ENCODE measurements at regions not wholly inside any gene's neighbourhood (a gene's known extent, or its start where the extent isn't known, plus 50 kb on each side); places are given as distances from the start of the nearest gene placed in this dataset.
A peak's percentile ranks its signal among the peaks of the same experiment; 100 is the strongest.
"Not testable (repeated sequence)": the region's sequence is repeated elsewhere in the genome, so short reads cannot be mapped to it uniquely, and the experiment has no call there.

DNA sequence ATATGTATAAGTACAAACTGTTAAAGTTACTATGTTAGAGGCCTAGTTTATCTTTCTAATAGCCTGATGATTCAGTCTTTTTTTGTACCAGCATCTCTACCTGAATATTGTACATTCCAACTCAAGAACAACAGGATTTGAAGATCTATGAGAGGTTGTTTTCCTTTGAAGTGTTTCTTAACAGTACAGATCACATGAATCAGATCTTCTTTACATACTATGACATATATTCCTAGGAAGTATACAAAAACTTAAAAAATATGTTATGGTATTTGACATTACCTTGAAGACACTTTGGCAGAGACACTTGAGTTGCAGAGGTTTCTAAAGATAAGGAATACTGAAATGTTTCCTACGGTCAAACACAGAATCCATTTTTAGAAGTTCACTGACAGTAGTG lies 1280.9 kb downstream of the KCNT2 start:
- DNase-seq = no peak

DNA sequence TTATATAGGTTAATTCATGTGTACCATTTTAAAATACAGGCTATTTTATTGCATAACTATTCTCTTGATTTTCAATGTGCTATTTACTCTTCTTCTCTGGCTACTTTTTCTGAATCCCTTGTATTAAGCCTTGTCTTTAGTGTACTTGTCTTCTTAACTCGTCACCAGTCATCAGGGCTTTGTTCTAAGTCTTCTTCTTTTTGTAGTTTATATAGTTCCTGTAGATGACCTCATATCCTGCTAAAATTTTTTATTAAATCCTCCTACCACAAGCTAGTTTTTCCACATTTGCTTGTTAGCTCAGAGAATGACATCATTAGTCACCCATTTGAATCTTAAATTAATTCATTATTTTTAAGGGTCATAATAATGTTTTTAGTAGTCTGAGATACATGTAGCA lies 1281.9 kb downstream of the KCNT2 start:
- DNase-seq = no peak

- no peak for DNase-seq
These were observed 1283.1 kb downstream of the KCNT2 start for GRCh38 chr1:195325181-195325580.

DNA sequence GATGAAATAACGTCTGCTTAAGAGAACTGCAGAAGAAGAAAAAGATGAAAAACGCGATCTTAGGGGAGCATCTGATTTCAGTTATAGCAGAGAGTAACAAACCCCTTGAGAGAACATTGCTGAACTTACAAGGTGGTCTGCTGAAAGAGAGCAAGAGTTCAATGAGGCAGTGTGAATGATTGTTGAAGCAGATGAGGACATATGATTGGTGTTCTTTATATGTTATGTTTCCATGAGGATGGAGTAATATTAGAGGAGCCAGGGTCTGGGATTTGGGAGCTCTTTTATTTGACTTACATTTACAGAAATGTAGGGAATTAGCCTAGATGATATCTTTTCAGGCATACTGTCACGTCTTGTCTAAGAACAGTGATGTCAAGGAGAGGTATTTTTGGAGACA lies 1302.0 kb downstream of the KCNT2 start:
- no peak for DNase-seq

GRCh38 chr1:195294911-195295310 lies 1313.3 kb downstream of the KCNT2 start:
- DNase-seq = no peak

GRCh38 chr1:195278644-195279043 lies 1329.6 kb downstream of the KCNT2 start:
- no peak for DNase-seq

DNA sequence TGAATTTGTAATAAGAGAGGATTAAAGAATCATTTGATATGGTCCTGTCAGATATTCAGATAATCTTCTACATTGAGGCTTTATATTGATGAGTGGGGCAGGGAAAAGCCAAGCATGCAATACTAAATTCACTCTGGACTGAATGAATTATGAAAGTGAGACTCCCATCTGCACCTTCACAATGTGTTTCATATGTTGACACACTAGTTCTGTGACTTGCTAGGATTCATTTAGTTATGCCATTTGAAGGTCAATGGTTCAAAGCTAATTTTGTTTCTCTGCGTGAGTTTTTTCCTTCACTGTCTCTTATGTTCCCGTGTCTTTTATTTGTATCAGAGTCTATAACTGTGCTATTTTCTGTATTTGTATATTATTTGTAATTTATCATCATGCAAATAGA lies 1332.5 kb downstream of the KCNT2 start:
- DNase-seq = no peak

DNA sequence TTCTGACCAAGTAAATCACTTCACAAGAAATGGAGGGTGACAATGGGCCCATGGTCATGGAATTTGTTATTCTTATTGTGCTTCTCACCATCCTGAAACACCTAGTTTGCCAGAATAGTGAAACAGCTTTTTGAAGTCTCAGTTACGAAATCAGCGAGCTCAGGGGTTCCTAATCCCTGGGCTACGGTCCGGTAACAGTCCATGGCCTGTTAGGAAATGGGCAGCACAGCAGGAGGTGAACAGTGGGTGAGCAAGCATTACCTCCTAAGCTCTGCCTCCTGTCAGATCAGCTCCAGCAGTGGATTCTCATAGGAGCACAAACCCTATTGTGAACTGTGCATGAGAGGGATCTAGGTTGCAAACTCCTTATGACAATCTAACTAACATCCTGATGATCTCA lies 1356.3 kb downstream of the KCNT2 start:
- no peak for DNase-seq

DNA sequence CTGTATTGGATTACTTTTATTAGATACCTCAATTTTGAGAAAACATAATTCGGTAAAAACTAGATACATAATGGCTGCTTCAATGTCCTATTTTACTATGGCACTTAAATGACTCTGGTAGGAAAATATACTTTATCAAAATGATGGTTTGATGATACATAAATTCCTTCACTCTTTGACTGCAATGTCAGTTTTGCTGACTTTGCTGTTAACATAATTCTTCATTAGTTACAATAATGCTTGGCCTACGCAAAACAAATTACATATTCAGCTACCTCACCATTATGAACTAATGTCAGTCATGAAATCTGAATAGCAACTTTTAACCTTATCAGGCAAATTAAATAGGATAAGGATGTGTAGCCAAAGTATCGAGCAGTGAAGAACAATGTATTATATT lies 1364.7 kb downstream of the KCNT2 start:
- DNase-seq = no peak

DNA sequence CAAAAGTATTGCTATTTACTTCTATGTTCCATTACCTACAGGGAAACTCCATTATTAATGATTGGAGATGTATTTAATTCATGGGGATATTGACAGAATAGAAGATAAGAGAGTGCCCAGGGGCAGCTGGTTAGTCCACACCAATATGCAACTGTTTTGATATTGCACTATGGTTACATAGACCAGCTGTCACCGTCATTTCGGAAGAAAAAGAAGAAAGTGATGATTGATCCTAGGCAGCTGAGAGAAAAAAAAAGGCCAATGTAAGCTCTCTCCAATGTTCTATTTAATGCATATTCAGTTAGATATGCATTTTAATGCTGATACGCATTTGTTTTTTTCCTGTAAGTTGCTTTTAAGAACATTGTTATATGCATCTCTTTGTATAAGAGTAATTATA lies 1367.2 kb downstream of the KCNT2 start:
- no peak for DNase-seq

DNA sequence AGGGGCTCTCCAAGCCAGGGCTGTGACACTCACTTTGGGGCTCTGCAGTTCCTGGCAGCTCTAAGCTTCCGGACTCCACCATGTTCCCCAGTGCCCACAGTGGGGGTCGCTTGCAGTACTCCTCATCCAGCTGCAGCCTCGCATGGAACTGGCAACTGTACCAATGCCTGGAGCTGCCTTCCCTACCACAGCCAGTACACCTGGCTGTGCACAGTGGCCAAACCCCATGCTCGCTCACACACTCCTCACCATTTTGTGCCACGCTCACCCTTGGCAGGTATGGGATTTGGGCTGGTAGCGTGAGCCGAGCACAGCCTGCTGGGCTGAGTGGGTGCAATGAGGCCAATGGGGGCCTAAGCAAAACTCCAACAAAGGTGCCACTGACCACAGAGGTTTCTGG lies 1369.9 kb downstream of the KCNT2 start:
- DNase-seq = no peak

DNA sequence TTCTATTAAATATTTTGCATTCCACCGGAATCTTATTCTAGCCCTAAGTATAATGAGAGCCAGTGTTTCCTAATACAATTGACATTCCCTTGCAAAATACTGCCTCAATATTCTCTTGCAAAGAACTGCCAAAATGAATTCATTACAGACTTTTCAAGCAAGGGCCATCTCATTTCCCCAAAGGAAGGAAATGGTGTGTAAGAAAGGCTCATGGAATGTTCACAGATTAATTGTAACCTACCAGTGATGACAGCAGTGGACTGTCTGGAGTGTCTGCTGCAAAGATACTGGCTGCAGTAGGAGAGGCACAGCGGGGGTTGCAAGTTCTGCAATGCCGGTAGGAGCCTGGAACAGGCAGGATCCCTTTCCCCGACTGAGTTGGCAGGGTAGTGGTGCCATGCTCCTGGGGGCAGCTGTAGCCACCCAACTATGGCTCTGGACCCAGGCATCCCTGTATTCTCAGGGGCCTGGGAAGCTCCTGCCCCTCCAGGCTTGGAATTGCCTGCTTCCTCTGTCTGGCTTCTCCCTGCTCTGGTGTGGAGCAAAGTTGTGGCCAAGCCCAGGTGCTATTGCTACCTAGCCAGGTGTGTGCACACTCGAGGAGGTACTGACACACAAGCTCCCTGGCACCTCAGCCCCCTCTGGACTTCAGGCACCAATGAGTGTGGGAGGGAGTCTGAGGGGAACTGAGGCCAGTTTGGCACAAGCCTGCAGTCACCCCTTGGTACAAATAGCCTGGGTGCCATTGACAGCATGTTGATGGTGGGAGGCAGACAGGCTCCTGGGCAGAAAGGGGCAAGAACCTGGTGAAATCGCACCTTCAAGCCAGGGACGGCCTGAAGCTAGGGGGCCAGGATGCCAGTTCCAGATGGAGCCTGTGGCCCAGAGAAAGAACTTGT lies 1371.0 kb downstream of the KCNT2 start:
- no peak for DNase-seq

GRCh38 chr1:195218428-195219212 lies 1389.6 kb downstream of the KCNT2 start:
- DNase-seq = no peak

DNA sequence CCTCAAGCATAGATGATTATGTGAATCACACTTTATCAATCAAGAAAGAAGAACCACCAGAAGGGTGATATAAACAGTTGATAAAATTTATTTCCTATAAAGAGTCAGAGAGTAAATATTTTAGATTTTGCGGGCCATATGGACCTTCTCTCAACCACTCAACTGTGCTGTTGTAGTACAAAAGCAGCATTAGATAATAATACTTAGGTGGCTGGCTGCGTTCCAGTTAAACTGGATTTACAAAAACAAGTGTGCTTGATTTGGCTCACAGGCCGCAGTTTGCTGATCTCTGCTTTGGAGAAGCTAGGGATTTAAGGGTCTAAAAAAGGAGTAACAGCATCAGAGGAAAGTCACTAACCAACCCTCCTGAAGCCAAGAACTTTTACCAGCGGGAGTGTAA lies 1406.0 kb downstream of the KCNT2 start:
- no peak for DNase-seq

DNA sequence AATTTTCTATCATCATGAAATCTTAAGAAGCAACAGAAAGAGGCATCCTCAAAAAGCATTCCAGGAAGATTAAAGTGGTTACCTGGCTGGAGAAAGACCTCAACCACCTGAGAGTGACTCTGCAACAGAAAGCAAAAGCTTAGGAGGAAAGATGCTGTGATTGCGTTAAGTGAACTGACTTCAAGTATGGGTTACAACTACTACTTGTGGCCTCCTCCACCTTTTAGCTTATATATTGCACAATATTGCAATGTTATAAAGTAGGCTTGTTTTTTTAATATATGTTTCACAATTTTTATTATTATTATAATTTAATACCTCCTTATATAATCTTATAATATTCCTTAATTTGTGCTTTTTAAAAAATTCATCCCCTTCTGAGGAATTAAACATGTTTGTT lies 1407.5 kb downstream of the KCNT2 start:
- DNase-seq = no peak

- DNase-seq = no peak
These were observed 1411.1 kb downstream of the KCNT2 start for GRCh38 chr1:195197116-195197515.

DNA sequence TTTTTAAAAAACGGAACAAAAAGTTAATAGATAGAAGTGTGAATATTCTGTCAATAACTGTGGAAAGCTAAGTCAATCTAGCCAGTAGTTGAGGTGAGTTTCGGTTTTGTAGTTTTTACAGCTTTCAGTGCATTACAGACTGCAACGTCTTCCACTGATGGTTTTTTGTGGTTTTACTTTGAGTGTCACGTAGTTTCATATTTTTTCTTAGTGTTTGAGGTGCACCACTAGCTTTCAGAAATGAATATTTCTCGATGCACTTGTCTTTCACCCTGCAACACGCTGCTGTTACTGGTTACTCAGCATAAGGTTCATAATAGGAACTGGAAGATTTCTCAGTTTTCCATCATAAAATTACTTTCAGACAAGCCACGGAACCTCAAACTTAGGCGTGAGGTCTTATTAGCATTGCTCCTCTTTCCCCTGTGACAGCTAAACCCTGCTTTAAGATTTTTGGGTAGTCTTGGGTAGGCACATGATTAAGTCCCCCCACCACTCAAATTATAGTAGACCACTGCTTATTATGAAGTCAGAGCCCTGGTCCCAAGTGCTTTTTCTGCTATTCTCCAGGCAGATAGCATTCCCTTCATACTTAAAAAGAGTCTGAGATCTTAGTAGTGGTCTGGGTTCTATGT lies 1412.7 kb downstream of the KCNT2 start:
- peak; percentile 19 for DNase-seq

DNA sequence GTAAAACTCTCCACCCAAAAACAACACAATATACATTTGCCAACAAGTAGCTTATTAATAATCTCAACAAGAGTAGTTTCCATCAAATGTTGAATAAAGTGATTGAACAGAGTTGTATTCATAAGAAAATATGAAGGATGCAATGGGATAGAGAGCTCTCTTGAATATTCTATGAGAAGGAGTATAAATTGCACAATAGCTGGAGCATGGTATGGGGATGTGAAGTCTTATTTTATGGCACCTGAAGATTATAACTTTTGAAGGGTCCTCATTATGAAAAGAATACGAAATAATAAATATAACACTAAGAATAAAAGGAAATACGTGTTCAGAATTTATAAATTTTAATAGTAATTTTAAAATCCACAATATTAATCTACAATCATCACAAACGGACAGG lies 1415.1 kb downstream of the KCNT2 start:
- no peak for DNase-seq

DNA sequence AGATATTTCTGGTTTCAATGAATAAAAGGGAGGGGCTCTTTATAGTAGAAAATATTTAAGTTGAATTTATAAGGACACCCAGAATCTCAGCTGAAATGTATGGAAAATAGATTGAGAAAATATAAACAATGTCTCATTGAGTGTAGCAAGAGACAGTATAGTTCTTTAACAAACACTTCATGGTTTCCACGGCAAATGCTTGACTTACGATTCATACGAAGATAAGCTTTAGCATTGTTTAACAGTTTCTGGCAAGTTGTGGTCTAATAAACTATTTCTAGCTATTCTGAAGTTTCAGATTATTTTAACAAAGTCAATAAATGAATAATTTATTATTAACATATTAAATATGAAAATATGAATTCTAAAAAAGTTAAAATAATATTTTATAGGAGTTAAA lies 1419.4 kb downstream of the KCNT2 start:
- no peak for DNase-seq

DNA sequence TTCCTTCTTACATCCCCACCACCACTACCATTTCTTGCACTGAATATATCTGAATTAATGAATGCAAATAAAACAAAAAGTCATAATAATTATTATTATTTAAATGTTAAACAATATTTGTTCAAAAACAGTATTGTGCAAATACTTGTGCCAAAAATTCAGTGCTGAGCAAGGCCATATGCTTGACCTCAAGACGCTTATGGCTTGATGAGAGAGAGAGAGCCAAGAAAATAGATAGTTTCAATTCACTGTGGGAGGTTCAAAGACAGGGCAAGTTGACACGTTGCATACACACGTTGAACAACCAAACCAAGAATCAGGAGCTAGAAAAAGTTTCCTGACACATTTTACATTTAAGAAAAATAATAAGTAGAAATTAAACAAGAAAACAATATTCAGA lies 1421.7 kb downstream of the KCNT2 start:
- DNase-seq = no peak

GRCh38 chr1:195185736-195186135 lies 1422.5 kb downstream of the KCNT2 start:
- DNase-seq = no peak

GRCh38 chr1:195185321-195185720 lies 1422.9 kb downstream of the KCNT2 start:
- no peak for DNase-seq

DNA sequence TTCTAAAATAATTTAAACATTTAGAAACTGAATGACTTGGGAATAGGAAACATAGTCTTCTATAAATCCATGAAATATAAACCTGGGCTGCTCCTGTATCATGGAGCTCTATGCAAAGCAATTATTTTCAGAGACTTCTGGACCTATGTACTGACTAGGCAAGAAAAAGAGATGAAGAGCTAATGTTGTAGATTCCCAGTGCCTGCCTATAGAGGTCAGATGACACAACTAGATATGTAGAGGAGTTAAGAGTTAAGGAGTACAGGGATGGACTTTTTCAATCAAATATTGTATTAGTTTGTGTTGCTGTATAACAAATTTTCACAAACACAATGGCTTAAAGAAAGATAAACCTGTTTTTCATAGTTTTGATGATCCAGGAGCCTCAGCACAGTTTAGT lies 1434.5 kb downstream of the KCNT2 start:
- DNase-seq = no peak

DNA sequence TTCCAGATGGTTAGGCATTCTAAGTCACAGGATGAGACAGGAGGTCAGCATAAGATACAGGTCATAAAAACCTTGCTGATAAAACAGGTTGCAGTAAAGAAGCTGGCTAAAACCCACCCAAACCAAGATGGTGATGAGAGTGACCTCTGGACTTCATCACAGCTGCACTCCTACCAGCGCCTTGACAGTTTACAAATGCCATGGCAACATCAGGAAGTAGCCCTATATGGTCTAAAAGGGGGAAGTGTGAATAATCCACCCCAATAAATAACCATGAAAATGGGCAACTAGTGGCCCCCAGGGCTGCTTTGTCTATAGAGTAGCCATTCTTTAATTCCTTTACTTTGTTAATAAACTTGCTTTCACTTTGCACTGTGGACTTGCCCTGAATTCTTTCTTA lies 1448.4 kb downstream of the KCNT2 start:
- DNase-seq = not testable (repeated sequence)
